WTC11 (cell line): ENCODE measurements at regions not wholly inside any gene's neighbourhood (a gene's known extent, or its start where the extent isn't known, plus 50 kb on each side); places are given as distances from the start of the nearest gene placed in this dataset.

Source experiments
- ATAC-seq: fragments of 200-7000 bp; cut with Tn5 transposase; 2 replicates; pipeline ENCODE4 v1.10.0; 2021; ENCODE audit warnings: mild to moderate bottlenecking, moderate library complexity
- CTCF ChIA-PET: fragments of 300-600 bp; sonication (Branson Sonifier 250); formaldehyde crosslinking; loops from one replicate; lab custom pipeline; 2021; ENCODE audit warnings: antibody characterized with exemption; lab: Charles Lee
- POLR2A ChIA-PET: fragments of 350-600 bp; sonication (Branson Sonifier 250); formaldehyde crosslinking; loops from one replicate; lab custom pipeline; 2021; ENCODE audit warnings: antibody characterized with exemption; lab: Charles Lee
- DNase-seq: peaks from one replicate; pipeline ENCODE4 v3.0.0; 2021; ENCODE audit warnings: low spot score
- H3K27ac Mint-ChIP-seq: 2 replicates; pipeline ENCODE4 v1.8.0; 2021; ENCODE audit warnings: mixed read lengths
- H3K27me3 Mint-ChIP-seq: 2 replicates; pipeline ENCODE4 v1.8.0; 2021; ENCODE audit warnings: low read depth, mild to moderate bottlenecking, moderate library complexity, mixed read lengths
- H3K36me3 Mint-ChIP-seq: 2 replicates; pipeline ENCODE4 v1.8.0; 2021; ENCODE audit warnings: mixed read lengths
- H3K4me1 Mint-ChIP-seq: 2 replicates; pipeline ENCODE4 v1.8.0; 2022; ENCODE audit warnings: mixed read lengths
- H3K4me3 Mint-ChIP-seq: 2 replicates; pipeline ENCODE4 v1.8.0; 2021; ENCODE audit warnings: mild to moderate bottlenecking, moderate library complexity, mixed read lengths
- H3K9me3 Mint-ChIP-seq: 2 replicates; pipeline ENCODE4 v1.8.0; 2021; ENCODE audit warnings: mixed read lengths
- ATF1 ChIP-seq: sonication (generic); formaldehyde crosslinking; IDR thresholded peaks from 2 replicates; pipeline ENCODE4 v1.8.1; 2023; ENCODE audit warnings: mild to moderate bottlenecking, moderate library complexity, missing genetic modification reagents
- FOXP1 ChIP-seq: sonication (generic); formaldehyde crosslinking; IDR thresholded peaks from 2 replicates; pipeline ENCODE4 v1.8.0; 2022; ENCODE audit warnings: missing genetic modification reagents, mild to moderate bottlenecking, moderate library complexity, borderline replicate concordance
- GRHL2 ChIP-seq: fragments of 250-450 bp; sonication (Bioruptor Pico); IDR thresholded peaks from 2 replicates; pipeline ENCODE4 v1.8.0; 2022; ENCODE audit warnings: mild to moderate bottlenecking, moderate library complexity; ENCODE audit not compliant: insufficient replicate concordance, severe bottlenecking
- GTF2I ChIP-seq: fragments of 250-450 bp; sonication (Bioruptor Pico); conservative IDR thresholded peaks from 2 replicates; pipeline ENCODE4 v1.4.0; 2021; ENCODE audit warnings: mild to moderate bottlenecking
- HMGA2 ChIP-seq: fragments of 250-450 bp; sonication (Bioruptor Pico); IDR thresholded peaks from 2 replicates; pipeline ENCODE4 v1.4.0; 2021; ENCODE audit warnings: mild to moderate bottlenecking, moderate library complexity
- IRF2 ChIP-seq: sonication (generic); formaldehyde crosslinking; IDR thresholded peaks from 2 replicates; pipeline ENCODE4 v1.8.0; 2022; ENCODE audit warnings: low read depth, missing genetic modification reagents, borderline replicate concordance
- MXD4 ChIP-seq: fragments of 250-450 bp; sonication (Bioruptor Pico); IDR thresholded peaks from 2 replicates; pipeline ENCODE4 v1.8.0; 2021; ENCODE audit warnings: mild to moderate bottlenecking, moderate library complexity, borderline replicate concordance
- NFE2L1 ChIP-seq: sonication (generic); formaldehyde crosslinking; IDR thresholded peaks from 2 replicates; pipeline ENCODE4 v1.8.1; 2023; ENCODE audit warnings: missing genetic modification reagents
- RELA ChIP-seq: sonication (generic); formaldehyde crosslinking; IDR thresholded peaks from 2 replicates; pipeline ENCODE4 v1.8.1; 2022; ENCODE audit warnings: missing genetic modification reagents, mild to moderate bottlenecking, borderline replicate concordance
- ZNF263 ChIP-seq: sonication (generic); formaldehyde crosslinking; IDR thresholded peaks from 2 replicates; pipeline ENCODE4 v1.8.1; 2022; ENCODE audit warnings: low read depth, mild to moderate bottlenecking, moderate library complexity, missing genetic modification reagents
- ZNF396 ChIP-seq: fragments of 250-450 bp; sonication (Bioruptor Pico); IDR thresholded peaks from 2 replicates; pipeline ENCODE4 v1.8.0; 2021; ENCODE audit warnings: mild to moderate bottlenecking, moderate library complexity, borderline replicate concordance
- ZNF423 ChIP-seq: fragments of 250-450 bp; sonication (Bioruptor Pico); IDR thresholded peaks from 2 replicates; pipeline ENCODE4 v2.1.2; 2022; ENCODE audit warnings: mild to moderate bottlenecking, moderate library complexity
- TF ChIP-seq, protein P1 (sequence below): fragments of 250-450 bp; sonication (Bioruptor Pico); IDR thresholded peaks from 2 replicates; pipeline ENCODE4 v1.9.0; 2021; ENCODE audit warnings: mild to moderate bottlenecking, borderline replicate concordance
- TF ChIP-seq, protein P2 (sequence below): sonication (generic); formaldehyde crosslinking; IDR thresholded peaks from 2 replicates; pipeline ENCODE4 v1.8.0; 2022; ENCODE audit warnings: mild to moderate bottlenecking, missing genetic modification reagents
- TF ChIP-seq, protein P3 (sequence below): sonication (generic); formaldehyde crosslinking; IDR thresholded peaks from 2 replicates; pipeline ENCODE4 v1.8.0; 2022; ENCODE audit warnings: mild to moderate bottlenecking, missing genetic modification reagents
- TF ChIP-seq, protein P4 (sequence below): fragments of 250-450 bp; sonication (Bioruptor Pico); IDR thresholded peaks from 2 replicates; pipeline ENCODE4 v2.1.2; 2022; ENCODE audit warnings: mild to moderate bottlenecking, moderate library complexity
- TF ChIP-seq, protein P5 (sequence below): sonication (generic); formaldehyde crosslinking; IDR thresholded peaks from 2 replicates; pipeline ENCODE4 v1.8.1; 2022; ENCODE audit warnings: low read depth, missing genetic modification reagents, borderline replicate concordance

DNA sequence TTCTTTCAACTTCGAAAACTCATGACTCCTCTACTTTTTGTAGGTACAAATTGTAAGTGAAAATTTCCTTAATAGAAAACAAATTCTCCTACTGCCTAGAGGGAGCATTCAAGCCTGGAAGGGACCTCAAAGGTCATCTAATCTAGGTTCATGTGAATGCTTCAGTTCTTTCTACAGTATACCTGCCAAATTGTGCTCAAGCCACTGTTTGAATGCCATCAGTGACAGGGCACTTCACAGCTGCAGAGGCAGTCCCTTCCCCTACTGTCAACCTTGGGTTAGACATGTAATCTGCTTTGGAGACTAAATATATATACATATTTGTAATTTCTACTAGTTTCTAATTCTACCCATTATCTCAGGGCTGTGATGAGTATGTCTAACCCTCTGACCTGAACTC, 681.3 kb upstream of the CDH2 start:
- ATAC-seq, result no peak
- no peak for DNase-seq
- Mint-ChIP-seq H3K27ac (no peak overlapping the region), H3K27me3 (no peaks in the 10 kb centered on the region), H3K4me3 (no peak overlapping the region), H3K4me1 (peaks cover 6% of the 10 kb centered on the region), H3K36me3 (no peaks in the 10 kb centered on the region), H3K9me3 (no peaks in the 10 kb centered on the region)
- TF ChIP-seq ZNF396 (CRISPR knock-in tag), result no peak
- no peak for TF ChIP-seq MXD4
- TF ChIP-seq ZNF263 (CRISPR knock-in tag), result no peak
- no peak for TF ChIP-seq ATF1
- no peak for TF ChIP-seq GTF2I (CRISPR knock-in tag)
- ChIA-PET POLR2A (no interaction called here), CTCF (no interaction called here)

DNA sequence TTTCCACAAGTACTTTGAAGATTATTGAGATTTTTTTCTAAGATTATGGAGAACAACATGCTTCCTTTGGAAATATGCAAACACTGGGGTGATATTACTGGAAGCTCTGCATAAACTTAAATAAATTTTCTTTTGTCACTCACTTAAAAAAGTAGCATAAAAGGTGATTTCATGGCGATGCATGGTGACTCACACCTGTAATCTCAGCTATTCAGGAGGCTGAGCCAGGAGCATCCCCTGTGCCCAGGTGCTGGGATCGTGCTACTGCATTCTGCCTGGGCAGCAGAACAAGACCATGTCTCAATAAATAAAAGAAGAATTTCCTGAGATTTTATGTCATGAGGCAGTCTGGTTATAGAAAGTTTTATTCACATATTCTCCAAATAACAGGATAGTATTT, 679.1 kb upstream of the CDH2 start:
- ChIA-PET POLR2A (no interaction called here), CTCF (no interaction called here)
- Mint-ChIP-seq H3K27ac (no peak overlapping the region), H3K4me1 (peaks cover 9% of the 10 kb centered on the region), H3K9me3 (no peaks in the 10 kb centered on the region), H3K36me3 (no peaks in the 10 kb centered on the region), H3K27me3 (no peaks in the 10 kb centered on the region), H3K4me3 (no peak overlapping the region)
- TF ChIP-seq NFE2L1 (CRISPR knock-in tag), result no peak
- no peak for TF ChIP-seq IRF2 (CRISPR knock-in tag)
- TF ChIP-seq GRHL2 (CRISPR knock-in tag), result no peak
- TF ChIP-seq, protein P1, sequence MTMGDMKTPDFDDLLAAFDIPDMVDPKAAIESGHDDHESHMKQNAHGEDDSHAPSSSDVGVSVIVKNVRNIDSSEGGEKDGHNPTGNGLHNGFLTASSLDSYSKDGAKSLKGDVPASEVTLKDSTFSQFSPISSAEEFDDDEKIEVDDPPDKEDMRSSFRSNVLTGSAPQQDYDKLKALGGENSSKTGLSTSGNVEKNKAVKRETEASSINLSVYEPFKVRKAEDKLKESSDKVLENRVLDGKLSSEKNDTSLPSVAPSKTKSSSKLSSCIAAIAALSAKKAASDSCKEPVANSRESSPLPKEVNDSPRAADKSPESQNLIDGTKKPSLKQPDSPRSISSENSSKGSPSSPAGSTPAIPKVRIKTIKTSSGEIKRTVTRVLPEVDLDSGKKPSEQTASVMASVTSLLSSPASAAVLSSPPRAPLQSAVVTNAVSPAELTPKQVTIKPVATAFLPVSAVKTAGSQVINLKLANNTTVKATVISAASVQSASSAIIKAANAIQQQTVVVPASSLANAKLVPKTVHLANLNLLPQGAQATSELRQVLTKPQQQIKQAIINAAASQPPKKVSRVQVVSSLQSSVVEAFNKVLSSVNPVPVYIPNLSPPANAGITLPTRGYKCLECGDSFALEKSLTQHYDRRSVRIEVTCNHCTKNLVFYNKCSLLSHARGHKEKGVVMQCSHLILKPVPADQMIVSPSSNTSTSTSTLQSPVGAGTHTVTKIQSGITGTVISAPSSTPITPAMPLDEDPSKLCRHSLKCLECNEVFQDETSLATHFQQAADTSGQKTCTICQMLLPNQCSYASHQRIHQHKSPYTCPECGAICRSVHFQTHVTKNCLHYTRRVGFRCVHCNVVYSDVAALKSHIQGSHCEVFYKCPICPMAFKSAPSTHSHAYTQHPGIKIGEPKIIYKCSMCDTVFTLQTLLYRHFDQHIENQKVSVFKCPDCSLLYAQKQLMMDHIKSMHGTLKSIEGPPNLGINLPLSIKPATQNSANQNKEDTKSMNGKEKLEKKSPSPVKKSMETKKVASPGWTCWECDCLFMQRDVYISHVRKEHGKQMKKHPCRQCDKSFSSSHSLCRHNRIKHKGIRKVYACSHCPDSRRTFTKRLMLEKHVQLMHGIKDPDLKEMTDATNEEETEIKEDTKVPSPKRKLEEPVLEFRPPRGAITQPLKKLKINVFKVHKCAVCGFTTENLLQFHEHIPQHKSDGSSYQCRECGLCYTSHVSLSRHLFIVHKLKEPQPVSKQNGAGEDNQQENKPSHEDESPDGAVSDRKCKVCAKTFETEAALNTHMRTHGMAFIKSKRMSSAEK (CRISPR knock-in tag), result no peak
- TF ChIP-seq ZNF263 (CRISPR knock-in tag), result no peak
- TF ChIP-seq, protein P2, sequence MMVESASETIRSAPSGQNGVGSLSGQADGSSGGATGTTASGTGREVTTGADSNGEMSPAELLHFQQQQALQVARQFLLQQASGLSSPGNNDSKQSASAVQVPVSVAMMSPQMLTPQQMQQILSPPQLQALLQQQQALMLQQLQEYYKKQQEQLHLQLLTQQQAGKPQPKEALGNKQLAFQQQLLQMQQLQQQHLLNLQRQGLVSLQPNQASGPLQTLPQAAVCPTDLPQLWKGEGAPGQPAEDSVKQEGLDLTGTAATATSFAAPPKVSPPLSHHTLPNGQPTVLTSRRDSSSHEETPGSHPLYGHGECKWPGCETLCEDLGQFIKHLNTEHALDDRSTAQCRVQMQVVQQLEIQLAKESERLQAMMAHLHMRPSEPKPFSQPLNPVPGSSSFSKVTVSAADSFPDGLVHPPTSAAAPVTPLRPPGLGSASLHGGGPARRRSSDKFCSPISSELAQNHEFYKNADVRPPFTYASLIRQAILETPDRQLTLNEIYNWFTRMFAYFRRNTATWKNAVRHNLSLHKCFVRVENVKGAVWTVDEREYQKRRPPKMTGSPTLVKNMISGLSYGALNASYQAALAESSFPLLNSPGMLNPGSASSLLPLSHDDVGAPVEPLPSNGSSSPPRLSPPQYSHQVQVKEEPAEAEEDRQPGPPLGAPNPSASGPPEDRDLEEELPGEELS, result no peak
- TF ChIP-seq RELA, result no peak
- no peak for TF ChIP-seq MXD4
- no peak for TF ChIP-seq ZNF423 (CRISPR knock-in tag)
- TF ChIP-seq, protein P3, sequence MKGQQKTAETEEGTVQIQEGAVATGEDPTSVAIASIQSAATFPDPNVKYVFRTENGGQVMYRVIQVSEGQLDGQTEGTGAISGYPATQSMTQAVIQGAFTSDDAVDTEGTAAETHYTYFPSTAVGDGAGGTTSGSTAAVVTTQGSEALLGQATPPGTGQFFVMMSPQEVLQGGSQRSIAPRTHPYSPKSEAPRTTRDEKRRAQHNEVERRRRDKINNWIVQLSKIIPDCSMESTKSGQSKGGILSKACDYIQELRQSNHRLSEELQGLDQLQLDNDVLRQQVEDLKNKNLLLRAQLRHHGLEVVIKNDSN (CRISPR knock-in tag), result no peak
- TF ChIP-seq, protein P4, sequence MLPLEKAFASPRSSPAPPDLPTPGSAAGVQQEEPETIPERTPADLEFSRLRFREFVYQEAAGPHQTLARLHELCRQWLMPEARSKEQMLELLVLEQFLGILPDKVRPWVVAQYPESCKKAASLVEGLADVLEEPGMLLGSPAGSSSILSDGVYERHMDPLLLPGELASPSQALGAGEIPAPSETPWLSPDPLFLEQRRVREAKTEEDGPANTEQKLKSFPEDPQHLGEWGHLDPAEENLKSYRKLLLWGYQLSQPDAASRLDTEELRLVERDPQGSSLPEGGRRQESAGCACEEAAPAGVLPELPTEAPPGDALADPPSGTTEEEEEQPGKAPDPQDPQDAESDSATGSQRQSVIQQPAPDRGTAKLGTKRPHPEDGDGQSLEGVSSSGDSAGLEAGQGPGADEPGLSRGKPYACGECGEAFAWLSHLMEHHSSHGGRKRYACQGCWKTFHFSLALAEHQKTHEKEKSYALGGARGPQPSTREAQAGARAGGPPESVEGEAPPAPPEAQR (CRISPR knock-in tag), result no peak
- TF ChIP-seq HMGA2 (CRISPR knock-in tag), result no peak
- TF ChIP-seq, protein P5, sequence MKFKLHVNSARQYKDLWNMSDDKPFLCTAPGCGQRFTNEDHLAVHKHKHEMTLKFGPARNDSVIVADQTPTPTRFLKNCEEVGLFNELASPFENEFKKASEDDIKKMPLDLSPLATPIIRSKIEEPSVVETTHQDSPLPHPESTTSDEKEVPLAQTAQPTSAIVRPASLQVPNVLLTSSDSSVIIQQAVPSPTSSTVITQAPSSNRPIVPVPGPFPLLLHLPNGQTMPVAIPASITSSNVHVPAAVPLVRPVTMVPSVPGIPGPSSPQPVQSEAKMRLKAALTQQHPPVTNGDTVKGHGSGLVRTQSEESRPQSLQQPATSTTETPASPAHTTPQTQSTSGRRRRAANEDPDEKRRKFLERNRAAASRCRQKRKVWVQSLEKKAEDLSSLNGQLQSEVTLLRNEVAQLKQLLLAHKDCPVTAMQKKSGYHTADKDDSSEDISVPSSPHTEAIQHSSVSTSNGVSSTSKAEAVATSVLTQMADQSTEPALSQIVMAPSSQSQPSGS (CRISPR knock-in tag), result no peak
- TF ChIP-seq FOXP1 (CRISPR knock-in tag), result no peak
- DNase-seq (no peak), ATAC-seq (no peak)
